ENCODE measurements at regions not wholly inside any gene's neighbourhood (a gene's known extent, or its start where the extent isn't known, plus 50 kb on each side); places are given as distances from the start of the nearest gene placed in this dataset.

DNA sequence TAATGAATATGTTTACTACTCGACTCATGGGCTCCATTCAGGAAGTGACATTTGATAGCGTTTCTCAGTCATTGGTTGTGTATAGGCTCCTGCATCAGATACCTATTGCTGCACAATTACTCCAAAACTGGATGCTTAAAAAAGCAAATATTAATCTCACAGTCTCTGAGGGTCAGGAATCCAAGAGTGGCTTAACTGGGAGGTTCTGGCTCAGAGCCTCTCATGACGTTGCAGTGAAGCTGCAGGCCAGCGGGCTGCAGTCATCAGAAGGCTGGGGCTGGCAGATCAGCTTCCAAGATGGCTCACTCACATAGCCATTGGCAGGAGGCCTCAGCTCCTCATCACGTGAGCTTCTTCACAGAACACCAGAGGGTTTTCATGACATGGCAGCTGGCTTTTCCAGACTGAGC is 525.1 kb upstream of the NBEA start:
- Histone ChIP-seq H3K27me3 (ENCODE audit: insufficient read depth, low read length) (no peaks in the 10 kb centered on the region), H2AFZ (ENCODE audit: low read depth, low read length, poor library complexity, severe bottlenecking) (no peak overlapping the region), H3K9me3 (ENCODE audit: control insufficient read depth in 1 of 2, insufficient read depth in 1 of 2, low read depth in 1 of 2, low read length in 2 of 2) (no peaks in the 10 kb centered on the region), H3K4me3 (replicated peaks in 1 of 2; ENCODE audit: low read depth in 1 of 2, low read length in 2 of 2) (no peak overlapping the region), H3K9ac (ENCODE audit: low read length) (no peak overlapping the region), H3K27ac (ENCODE audit: low read depth, low read length) (no peak overlapping the region), H3K79me2 (ENCODE audit: insufficient read depth, low read length) (no peaks in the 10 kb centered on the region), H3K4me1 (ENCODE audit: control insufficient read depth in 1 of 2, insufficient read depth in 2 of 2, low read length in 2 of 2) (no peaks in the 10 kb centered on the region), H3K9me2 (ENCODE audit: insufficient read depth) (no peaks in the 10 kb centered on the region), H4K20me1 (ENCODE audit: insufficient read depth) (no peaks in the 10 kb centered on the region), H3K4me2 (ENCODE audit: low read length) (no peak overlapping the region), H3K36me3 (ENCODE audit: control insufficient read depth in 1 of 2, insufficient read depth in 2 of 2, low read length in 2 of 2) (no peaks in the 10 kb centered on the region)
- no peak for DNase-seq (ENCODE audit: low read depth, low spot score)
- ChIA-PET CTCF (no interaction called here), RAD21 (ENCODE audit: low non-redundant PET in 1 of 2, low total read pairs in 2 of 2, uncharacterized antibody in 2 of 2, unreplicated experiment in 2 of 2) (no interaction called here), POLR2A (no interaction called here)
- ATAC-seq = no peak
- intact Hi-C loops (cut with micrococcal nuclease) = no loop called here
- TF ChIP-seq JUND (IDR thresholded peaks at IDR 0.05) (no peak), ZNF274 (IDR thresholded peaks at IDR 0.05; ENCODE audit: low read depth, low read length) (no peak), SP1 (IDR thresholded peaks at IDR 0.05; ENCODE audit: low read depth) (no peak), EZH2 (IDR thresholded peaks at IDR 0.05) (no peak), EGR1 (IDR thresholded peaks at IDR 0.05; ENCODE audit: low read depth) (no peak)
- TF ChIP-seq, protein P1, sequence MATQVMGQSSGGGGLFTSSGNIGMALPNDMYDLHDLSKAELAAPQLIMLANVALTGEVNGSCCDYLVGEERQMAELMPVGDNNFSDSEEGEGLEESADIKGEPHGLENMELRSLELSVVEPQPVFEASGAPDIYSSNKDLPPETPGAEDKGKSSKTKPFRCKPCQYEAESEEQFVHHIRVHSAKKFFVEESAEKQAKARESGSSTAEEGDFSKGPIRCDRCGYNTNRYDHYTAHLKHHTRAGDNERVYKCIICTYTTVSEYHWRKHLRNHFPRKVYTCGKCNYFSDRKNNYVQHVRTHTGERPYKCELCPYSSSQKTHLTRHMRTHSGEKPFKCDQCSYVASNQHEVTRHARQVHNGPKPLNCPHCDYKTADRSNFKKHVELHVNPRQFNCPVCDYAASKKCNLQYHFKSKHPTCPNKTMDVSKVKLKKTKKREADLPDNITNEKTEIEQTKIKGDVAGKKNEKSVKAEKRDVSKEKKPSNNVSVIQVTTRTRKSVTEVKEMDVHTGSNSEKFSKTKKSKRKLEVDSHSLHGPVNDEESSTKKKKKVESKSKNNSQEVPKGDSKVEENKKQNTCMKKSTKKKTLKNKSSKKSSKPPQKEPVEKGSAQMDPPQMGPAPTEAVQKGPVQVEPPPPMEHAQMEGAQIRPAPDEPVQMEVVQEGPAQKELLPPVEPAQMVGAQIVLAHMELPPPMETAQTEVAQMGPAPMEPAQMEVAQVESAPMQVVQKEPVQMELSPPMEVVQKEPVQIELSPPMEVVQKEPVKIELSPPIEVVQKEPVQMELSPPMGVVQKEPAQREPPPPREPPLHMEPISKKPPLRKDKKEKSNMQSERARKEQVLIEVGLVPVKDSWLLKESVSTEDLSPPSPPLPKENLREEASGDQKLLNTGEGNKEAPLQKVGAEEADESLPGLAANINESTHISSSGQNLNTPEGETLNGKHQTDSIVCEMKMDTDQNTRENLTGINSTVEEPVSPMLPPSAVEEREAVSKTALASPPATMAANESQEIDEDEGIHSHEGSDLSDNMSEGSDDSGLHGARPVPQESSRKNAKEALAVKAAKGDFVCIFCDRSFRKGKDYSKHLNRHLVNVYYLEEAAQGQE (IDR thresholded peaks at IDR 0.05; ENCODE audit: low read depth) = no peak
- TF ChIP-seq, protein P2, sequence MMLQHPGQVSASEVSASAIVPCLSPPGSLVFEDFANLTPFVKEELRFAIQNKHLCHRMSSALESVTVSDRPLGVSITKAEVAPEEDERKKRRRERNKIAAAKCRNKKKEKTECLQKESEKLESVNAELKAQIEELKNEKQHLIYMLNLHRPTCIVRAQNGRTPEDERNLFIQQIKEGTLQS (IDR thresholded peaks at IDR 0.05) = no peak
- no TSS peak for BruUV-seq (replicated peaks)

DNA sequence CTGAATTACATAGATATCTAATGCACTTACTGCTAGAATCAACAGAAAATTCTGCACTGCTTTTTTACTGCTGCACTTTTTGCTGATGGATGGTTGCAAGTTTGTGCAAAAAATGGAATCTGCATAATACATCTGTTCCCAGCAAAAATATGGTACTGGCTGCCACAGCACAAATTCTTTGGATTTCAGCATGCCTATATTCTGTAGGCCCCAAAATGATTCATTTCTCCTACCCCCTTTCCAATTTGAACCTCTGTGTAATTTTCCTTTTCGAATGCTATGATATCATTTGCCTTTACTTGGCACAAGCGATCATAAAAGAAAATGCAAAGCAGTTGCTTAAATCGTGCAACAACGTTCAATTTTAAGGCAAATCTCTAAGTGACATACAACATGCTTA is 524.2 kb upstream of the NBEA start:
- no peak overlapping the region for H3K4me3 ChIP-seq (replicated peaks in 1 of 2; ENCODE audit: low read depth in 1 of 2, low read length in 2 of 2)
- no peaks in the 10 kb centered on the region for H3K4me1 ChIP-seq (ENCODE audit: control insufficient read depth in 1 of 2, insufficient read depth in 2 of 2, low read length in 2 of 2)
- no peaks in the 10 kb centered on the region for H3K9me3 ChIP-seq (ENCODE audit: control insufficient read depth in 1 of 2, insufficient read depth in 1 of 2, low read depth in 1 of 2, low read length in 2 of 2)
- H3K9ac ChIP-seq (ENCODE audit: low read length) = no peak overlapping the region
- H3K36me3 ChIP-seq (ENCODE audit: control insufficient read depth in 1 of 2, insufficient read depth in 2 of 2, low read length in 2 of 2) = no peaks in the 10 kb centered on the region
- no peaks in the 10 kb centered on the region for H3K27me3 ChIP-seq (ENCODE audit: insufficient read depth, low read length)
- ChIA-PET CTCF (no interaction called here), POLR2A (no interaction called here), RAD21 (ENCODE audit: low non-redundant PET in 1 of 2, low total read pairs in 2 of 2, uncharacterized antibody in 2 of 2, unreplicated experiment in 2 of 2) (no interaction called here)
- H3K4me2 ChIP-seq (ENCODE audit: low read length) = no peak overlapping the region
- H2AFZ ChIP-seq (ENCODE audit: low read depth, low read length, poor library complexity, severe bottlenecking) = no peak overlapping the region
- no peaks in the 10 kb centered on the region for H4K20me1 ChIP-seq (ENCODE audit: insufficient read depth)
- no TSS peak for BruUV-seq (replicated peaks)
- H3K27ac ChIP-seq (ENCODE audit: low read depth, low read length) = no peak overlapping the region
- no peaks in the 10 kb centered on the region for H3K9me2 ChIP-seq (ENCODE audit: insufficient read depth)
- DNase-seq (ENCODE audit: low read depth, low spot score) = no peak
- H3K79me2 ChIP-seq (ENCODE audit: insufficient read depth, low read length) = no peaks in the 10 kb centered on the region
- no peak for ATAC-seq
- intact Hi-C loops (cut with micrococcal nuclease) = no loop called here
- TF ChIP-seq, protein P3, sequence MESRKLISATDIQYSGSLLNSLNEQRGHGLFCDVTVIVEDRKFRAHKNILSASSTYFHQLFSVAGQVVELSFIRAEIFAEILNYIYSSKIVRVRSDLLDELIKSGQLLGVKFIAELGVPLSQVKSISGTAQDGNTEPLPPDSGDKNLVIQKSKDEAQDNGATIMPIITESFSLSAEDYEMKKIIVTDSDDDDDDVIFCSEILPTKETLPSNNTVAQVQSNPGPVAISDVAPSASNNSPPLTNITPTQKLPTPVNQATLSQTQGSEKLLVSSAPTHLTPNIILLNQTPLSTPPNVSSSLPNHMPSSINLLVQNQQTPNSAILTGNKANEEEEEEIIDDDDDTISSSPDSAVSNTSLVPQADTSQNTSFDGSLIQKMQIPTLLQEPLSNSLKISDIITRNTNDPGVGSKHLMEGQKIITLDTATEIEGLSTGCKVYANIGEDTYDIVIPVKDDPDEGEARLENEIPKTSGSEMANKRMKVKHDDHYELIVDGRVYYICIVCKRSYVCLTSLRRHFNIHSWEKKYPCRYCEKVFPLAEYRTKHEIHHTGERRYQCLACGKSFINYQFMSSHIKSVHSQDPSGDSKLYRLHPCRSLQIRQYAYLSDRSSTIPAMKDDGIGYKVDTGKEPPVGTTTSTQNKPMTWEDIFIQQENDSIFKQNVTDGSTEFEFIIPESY (IDR thresholded peaks at IDR 0.05; ENCODE audit: extremely low read depth, insufficient replicate concordance, low read length) = no peak
- TF ChIP-seq, protein P4, sequence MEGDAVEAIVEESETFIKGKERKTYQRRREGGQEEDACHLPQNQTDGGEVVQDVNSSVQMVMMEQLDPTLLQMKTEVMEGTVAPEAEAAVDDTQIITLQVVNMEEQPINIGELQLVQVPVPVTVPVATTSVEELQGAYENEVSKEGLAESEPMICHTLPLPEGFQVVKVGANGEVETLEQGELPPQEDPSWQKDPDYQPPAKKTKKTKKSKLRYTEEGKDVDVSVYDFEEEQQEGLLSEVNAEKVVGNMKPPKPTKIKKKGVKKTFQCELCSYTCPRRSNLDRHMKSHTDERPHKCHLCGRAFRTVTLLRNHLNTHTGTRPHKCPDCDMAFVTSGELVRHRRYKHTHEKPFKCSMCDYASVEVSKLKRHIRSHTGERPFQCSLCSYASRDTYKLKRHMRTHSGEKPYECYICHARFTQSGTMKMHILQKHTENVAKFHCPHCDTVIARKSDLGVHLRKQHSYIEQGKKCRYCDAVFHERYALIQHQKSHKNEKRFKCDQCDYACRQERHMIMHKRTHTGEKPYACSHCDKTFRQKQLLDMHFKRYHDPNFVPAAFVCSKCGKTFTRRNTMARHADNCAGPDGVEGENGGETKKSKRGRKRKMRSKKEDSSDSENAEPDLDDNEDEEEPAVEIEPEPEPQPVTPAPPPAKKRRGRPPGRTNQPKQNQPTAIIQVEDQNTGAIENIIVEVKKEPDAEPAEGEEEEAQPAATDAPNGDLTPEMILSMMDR (IDR thresholded peaks at IDR 0.05 in 2 of 3, conservative IDR thresholded peaks at IDR 0.05 in 1 of 3; ENCODE audit: borderline replicate concordance in 1 of 3, insufficient read depth in 1 of 3, low read depth in 2 of 3, low read length in 2 of 3) = no peak
- no peak for TF ChIP-seq EZH2phosphoT487 (IDR thresholded peaks at IDR 0.05; ENCODE audit: borderline replicate concordance)
- TF ChIP-seq CEBPB (IDR thresholded peaks at IDR 0.05; ENCODE audit: low read depth) = no peak
